GM21786 (cell line): ENCODE measurements at regions not wholly inside any gene's neighbourhood (a gene's known extent, or its start where the extent isn't known, plus 50 kb on each side); places are given as distances from the start of the nearest gene placed in this dataset.
"Not testable (repeated sequence)": the region's sequence is repeated elsewhere in the genome, so short reads cannot be mapped to it uniquely, and the experiment has no call there.

Source experiments
- ATAC-seq: cut with Tn5 transposase; IDR thresholded peaks from one replicate; pipeline ENCODE4 v1.9.1; 2021; ENCODE audit not compliant: unreplicated experiment

DNA sequence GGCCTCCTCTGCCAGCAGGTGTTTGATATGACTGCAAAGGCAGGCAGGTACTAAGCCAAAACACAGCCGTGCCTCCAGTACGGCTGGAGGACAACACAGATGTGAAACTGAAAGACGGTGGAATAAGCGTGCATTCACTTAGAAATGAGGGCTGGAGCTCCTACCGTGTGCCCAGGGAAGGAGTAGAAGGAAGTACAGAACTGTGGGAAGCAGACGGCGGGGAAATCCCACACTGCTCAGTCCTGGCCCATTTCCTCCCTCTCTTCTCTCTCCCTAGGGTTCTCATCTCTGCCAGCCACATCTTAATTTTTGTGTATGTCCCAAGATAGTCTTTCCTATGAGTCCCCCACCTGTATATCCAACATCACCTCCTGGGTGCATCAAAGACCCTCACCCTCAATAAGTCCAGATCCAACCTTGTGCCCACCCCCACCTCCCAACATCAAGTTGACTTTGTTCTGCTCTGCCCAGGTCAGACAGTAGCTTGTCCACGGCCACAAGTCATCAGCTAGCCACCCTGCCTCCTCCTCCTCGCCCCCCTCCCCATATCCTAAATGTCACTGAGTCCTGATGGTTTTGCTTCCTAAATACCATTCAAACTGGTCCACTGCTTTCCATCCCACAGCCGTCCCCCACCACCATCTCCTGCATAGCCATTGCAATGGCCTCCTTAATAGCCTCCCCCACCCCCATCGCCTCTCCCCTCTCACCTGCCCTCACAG is 77.1 kb upstream of the RPL38 start:
- ATAC-seq: no peak

DNA sequence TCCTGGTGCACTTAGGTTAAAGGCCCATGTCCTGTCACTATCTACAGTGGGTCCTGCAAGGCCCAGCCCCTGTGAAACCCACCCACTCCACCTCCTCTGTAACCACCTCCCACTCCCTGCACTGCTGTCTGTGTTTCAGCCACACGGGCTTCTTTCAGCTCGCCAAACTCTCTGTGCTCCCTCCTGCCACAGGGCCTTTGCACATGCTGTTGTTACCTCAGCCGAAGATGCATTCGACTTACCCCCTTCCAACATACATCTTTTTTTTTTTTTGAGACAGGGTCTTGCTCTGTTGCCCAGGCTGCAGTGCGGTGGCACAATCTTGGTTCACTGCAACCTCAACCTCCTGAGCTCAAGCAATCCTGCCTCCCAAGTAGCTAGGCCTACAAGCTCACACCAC is 76.5 kb upstream of the RPL38 start:
- no peak for ATAC-seq

DNA sequence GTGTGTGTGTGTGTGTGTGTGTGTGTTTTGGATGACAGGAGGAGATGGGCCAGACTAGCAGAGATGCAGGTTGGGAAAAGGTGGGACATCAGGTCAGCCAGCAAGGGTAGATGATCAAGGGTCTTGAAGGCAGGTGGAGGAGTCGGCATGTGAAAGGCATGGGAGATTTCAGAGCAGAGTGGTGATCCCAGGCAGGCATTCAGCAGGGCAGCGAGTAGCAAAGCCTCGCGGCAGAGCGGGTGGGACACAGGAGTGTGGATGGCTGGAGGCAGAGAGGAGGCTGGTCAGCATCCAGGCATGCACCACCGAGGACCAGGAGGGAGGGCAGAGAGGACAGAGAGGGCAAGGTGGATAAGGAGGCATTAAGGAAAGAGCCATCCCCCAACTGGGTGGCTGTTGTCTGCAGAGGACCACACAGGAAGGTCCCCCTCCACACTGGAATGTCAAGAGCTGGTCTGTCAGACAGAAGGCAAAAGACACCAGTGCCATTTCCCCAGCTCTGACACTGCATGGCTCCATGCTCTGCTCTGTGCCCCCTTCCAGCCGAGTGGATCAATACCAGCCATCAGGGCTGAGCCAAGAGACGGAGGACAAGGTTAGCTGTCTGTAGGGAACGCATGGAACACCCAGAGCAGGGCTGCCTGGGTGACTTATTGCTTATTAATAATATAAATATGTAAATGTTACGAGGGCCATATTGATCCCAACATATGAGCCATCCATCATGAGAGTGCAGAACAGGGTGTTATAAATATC is 74.8 kb upstream of the RPL38 start:
- no peak for ATAC-seq

DNA sequence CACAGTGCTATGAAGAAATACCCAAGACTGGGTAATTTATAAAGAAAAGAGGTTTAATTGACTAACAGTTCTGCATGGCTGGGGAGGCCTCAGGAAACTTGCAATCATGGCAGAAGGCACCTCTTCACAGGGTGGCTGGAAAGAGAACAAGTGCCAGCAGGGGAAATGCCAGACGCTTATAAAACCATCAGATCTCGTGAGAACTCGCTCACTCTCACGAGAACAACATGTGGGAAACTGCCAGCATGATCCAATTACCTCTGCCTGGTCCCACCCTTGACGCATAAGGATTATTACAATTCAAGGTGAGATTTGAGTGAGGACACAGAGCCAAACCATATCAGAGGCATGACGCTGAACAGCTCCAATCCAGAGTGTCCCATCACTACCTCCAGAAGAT is 73.7 kb upstream of the RPL38 start:
- ATAC-seq: not testable (repeated sequence)

DNA sequence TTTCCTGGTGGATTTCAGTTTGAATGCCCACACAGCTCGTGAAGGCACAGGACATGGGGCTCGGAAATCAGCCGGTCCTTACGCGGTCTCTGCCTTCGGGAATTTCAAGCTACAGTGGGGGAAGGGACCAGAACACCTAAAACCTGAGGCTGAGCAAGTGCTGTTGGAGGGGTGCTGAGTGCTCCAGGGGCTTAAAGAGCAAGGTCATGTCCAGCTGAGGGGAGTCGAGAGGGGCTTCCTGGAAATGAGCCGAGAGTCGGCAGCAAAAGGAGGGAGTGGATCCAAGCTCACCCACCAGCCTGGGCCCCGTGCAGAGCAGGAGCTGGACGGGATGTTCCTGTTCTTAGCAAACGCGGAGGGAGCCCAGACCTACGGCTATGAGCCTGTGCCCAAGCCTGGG is 73.2 kb upstream of the RPL38 start:
- ATAC-seq: no peak

DNA sequence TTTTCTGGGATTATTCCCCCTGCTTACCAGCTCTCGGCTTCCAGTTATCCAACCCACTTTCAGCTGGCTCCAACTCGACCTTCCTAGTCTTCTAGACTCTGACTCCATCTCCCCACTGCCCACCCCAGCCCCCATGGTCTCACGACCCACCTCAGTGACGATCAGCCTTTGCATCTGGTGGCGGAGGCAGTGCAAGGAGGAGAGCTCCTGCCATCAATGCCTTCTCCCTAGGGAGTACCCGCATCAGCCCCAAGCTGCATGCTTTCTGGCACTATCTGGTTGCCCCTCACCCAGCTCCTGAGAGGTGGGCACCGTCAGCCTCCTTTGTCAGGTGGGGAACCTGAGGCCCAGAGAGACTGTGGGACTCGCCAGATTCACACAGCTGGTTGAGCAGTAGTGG is 72.6 kb upstream of the RPL38 start:
- no peak for ATAC-seq

DNA sequence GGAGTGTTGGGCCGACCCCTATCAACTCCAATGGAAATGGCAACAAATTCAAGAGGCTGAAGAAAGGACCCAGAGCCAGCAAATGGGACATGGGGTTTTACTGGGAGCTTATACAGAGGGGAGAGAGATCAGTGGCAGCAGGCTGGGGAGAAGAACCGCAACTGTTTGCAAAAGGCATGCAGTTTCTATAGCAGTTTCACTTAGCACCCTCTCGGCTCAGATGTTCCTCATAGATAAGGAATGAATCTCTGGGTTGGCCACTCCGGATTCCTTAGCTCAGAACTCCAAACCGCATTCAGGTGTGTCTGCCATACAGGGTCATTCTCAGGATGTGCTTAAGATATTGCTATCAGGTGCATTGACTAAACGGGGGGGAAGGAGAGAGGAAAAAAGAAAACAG is 71.1 kb upstream of the RPL38 start:
- ATAC-seq: no peak

DNA sequence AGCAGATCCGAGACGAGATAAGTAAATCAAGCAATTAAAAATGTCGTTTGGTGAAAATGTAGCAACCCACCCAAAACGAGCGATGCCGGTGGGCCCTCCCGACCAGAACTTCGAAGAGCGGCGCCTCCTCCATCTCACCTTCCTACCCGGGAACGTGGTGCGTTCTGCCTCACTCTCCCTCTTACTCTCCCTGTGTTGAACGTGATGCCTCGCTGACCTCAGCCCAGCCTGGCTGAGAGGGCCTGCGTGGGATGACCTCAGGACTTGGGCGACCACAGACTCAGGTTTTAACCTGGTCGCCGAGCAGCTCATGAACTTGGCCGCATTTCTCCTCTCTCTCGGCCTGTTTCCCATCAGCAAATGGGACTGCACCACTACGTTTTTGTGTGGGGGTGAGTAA is 69.7 kb upstream of the RPL38 start:
- no peak for ATAC-seq

DNA sequence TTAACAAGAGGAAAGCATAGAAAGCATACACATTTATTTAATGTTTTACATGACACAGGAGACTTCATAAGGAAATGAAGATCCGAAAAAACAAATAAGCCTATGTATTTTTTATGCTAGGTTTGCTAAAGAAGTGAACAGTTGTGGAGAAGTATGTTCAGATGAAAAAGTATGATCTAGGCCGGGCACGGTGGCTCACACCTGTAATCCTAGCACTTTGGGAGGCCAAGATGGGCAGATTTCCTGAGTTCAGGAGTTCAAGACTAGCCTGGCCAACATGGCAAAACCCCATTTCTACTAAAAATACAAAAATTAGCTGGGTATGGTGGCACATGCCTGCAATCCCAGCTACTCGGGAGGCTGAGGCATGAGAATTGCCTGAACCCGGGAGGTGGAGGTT is 69.2 kb upstream of the RPL38 start:
- ATAC-seq: not testable (repeated sequence)

DNA sequence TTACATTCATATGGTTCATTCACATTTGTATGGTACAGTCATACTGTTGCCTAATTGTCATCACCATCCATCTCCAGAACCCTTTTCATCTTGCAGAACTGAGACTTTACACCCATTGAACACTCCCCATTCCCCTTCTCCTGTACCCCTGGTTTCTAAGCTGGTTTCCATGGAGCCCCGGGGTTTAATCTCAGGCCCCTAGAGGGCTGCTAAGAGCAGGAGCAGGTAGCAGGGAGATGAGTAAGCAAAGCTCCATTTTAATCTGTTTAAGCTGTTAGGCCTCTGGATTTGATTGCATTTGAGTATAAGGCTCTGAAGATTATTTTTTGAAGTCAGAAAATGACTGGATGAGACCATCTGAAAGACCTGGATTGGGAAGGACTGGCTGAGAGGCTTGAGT is 68.5 kb upstream of the RPL38 start:
- no peak for ATAC-seq

DNA sequence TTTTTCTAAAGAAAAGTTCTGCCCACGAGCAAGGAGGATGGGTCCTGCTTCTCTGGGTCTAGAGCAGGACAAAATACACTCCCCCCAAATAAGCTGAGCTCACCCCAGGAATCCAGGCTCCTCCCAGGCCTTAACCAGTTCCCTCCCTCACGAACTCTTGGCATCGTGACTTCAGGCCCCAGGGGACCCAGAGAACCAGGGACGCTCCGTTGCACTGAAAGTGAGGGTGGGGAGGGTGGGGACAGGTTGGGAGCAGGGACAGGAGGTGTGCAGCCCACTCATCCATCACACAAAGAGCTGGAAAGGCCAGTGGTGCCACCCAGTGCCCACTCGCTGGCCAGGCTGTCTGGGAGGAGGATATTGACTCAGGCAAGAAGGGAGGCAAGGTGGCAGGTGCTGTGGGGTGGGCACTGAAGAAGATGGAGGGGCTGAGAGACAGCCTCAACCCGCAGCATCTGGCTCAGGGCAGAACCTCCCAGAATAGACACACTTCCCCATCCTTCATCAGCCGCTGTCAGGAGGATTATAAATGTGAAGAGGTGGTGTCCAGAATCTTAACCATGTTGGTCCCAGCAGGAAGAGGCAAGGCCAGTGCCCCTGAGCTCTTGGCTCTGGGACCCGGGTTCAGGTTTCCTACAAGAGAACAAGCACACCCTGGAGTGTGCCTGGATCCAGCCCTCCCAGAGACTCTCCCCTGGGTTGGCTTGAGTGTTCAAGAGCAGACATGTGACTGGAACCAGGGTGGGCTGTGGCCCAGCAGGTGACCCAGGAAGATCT is 67.9 kb upstream of the RPL38 start:
- no peak for ATAC-seq

DNA sequence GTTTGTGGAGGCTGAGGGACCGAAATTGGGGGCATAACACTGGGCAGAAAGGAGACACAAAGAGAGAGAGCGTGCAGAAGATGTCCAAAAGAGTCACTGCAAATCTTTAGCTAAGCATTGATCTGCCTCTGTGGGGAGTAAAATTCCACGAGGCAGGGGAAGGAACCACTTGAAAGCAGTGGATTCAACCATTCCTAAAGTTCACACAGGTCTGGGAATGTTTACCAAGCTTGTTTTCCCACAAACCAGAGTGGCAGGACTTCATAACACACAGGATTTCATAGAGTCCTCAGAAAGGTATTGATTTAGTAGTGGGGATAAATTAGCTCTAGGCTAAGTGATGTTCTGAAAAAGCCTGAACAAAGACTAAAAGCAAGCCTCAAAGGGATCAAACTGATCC is 66.1 kb upstream of the RPL38 start:
- no peak for ATAC-seq

DNA sequence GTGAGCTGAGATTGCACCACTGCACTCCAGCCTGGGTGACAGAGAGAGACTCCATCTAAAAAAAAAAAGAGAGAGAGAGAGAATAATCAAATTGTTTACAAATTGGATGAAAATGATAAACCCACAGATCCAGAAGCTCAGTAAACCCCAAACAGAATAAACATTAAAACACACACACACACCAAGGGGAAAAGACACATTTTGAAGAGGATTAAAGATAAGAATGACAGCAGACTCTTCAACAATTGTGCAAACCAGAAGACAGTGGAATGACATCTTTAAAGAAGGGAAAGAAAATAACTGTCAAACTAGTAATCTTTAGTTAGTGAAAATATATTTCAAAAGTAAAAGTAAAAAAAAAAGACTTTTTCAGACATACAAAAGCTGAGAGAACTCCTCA is 64.4 kb upstream of the RPL38 start:
- no peak for ATAC-seq

DNA sequence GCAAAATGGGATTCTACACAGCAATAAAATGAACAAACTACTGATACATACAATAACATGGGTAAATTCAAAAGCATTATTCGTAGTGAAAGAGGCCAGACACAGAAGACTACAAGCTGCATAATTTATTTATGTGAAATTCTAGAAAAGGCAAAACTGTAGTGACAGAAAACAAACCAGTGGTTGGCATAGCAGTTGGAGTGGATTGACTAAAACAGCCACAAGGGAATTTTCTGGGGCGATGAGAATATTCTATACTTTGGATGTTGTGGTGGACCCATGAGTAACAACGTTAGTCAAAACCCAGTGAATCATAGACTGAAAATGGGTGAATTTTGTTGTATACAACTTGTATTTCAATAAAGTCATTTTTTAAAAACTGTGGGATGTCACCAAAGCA is 63.2 kb upstream of the RPL38 start:
- ATAC-seq: no peak

DNA sequence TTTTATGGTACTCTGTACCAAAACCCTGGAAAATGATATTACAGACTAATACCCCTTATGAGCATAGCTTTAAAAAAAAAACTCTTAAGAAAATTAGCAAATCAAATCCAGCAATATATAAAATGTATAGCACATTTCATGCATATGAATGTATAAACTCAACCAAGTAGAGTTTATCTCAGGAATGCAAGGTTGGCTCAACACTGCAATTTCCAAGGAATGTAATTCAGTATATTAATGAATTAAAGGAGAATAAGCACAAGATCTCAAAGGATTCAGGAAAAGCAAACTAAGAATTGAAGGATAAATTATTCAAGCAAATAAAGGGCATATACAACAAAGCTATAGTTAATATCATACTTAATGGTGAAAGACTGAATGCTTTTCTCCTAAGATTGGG is 61.9 kb upstream of the RPL38 start:
- ATAC-seq: no peak

DNA sequence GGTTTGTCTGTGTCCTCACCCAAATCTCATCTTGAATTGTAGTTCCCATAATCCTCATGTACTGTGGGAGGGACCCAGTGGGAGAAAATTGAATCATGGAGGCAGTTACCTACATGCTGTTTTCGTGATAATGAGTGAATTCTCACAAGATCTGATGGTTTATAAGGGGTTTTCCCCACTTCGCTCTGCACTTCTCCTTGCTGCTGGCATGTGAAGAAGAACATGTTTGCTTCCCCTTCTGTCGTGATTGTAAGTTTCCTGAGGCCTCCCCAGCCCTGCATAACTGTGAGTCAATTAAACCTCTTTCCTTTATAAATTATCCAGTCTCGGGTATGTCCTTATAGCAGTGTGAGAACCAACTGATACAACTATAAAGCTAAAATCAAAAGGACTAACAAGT is 60.2 kb upstream of the RPL38 start:
- not testable (repeated sequence) for ATAC-seq

DNA sequence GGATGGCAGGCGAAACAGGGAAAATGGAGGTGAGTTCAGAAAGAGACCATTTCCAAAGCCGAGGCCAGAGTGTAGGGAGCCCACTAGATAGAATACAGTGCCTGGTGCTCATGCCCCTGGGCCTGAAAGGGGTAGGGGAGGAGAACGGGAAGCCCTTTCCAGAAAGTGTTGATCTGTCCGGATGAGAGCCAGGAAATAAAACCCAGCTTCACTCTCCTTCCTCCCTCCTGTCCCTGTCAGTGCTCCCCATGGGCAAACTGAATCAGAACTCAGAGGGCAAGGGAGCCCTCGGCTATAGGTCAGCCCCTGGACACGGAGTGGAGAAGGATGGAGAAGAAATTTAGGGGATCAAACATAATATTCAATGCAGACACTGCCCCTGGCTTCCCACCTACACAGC is 57.7 kb upstream of the RPL38 start:
- no peak for ATAC-seq

DNA sequence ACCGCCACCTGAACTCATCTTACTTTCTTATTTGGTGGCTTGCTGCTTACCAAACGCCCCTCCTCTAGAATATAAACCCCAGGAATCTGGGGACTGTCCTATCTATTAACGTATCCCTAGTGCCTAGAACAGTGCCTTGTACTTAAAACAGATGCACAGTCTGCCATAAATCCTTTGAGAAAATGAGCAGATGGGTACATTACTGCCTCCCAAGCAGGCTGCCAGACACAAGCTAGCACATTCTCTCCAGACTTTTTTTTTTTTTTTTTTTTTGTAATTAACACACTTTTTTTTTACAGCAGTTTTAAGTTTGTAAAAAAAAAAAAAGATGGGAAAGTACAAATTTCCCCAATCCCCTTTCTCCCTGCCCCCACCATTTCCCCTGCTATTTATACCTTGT is 57.3 kb upstream of the RPL38 start:
- no peak for ATAC-seq

DNA sequence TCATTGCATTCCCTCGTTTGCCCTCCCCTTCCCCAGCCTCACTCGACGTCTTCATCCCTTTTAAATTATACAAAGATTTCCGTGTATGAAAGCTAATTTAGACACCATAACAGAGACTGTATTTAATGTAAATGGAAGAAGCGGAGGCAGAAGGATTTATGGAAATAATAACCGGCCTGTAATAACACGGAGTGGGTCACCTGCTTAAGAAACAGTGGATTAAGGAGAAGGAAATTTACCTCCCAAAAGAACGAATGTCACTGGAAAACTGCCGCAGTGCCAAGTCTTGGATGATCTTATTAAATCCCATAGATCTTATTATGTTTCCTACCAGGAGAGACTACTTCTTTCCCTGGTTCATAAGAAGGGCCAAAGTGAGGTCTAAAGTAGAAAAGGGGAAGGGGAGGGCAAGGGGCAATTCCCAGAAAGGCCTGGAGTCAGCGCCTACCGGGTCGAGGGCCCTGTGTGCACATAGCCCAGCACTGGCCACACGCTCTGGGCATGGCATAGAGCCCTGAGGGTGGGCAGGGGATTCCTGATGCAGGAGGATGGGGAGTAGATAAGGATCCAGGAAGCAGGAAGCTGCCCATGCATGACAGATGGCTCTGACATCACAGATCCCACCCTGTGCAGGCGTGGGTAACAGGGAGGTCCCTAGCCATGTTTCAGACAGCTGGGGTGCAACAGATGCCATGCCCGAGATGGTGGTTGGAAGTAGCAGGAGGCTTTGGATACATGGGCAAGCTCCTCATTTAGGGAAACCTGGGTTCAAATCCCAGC is 56.2 kb upstream of the RPL38 start:
- no peak for ATAC-seq

DNA sequence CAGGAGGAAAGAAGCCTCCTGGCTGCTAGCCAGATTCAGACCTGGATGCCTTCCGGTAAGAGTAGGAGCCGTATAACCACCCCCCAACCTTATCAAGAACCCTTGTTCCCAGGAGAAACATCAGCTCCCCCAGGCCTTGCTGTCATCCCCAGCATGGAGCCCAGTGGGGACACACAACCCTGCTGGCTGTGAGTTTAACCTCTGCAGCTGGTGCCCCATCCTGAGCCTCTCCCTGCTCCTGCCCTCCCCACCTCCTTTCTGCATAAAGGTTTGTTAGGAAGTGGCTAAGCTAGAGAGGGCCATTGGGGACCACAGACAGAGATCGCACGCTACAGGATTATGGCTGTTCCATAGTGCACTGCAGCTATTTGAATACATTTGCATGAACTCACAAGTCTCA is 55.5 kb upstream of the RPL38 start:
- ATAC-seq: no peak

DNA sequence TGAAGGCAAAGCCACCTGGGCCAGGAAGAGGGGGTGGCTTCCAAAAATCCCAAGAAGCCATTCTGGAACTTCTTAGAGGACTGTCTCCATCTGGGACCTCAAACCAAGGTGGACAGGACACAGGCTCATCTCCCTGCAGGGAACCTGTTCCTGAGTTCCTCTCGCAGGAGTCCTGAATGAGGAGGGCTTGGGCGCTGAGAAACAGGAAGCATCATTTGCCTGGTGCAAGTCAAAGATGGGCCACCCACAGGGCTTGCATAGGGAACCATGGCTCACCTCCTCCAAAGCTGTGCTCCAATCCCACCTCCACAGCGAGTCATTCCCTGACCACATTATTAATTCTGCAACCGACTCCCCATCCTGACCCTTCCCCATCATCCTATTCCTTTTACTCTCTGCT is 55.0 kb upstream of the RPL38 start:
- ATAC-seq: no peak
